Neural cell (in vitro differentiated cells): ENCODE measurements at regions not wholly inside any gene's neighbourhood (a gene's known extent, or its start where the extent isn't known, plus 50 kb on each side); places are given as distances from the start of the nearest gene placed in this dataset.

Experiments used
- EP300 ChIP-seq: fragments of 450-650 bp; conservative IDR thresholded peaks from 2 replicates; pipeline ENCODE4 v1.6.1; 2014; ENCODE audit warnings: antibody characterized with exemption, mild to moderate bottlenecking, moderate library complexity; ENCODE audit not compliant: poor library complexity, severe bottlenecking
- EZH2 ChIP-seq: fragments of 200-600, 300-800 bp; shearing (Covaris generic), sonication (generic); IDR thresholded peaks from 2 replicates; pipeline ENCODE4 v1.6.1; 2014; ENCODE audit warnings: antibody characterized with exemption, low read length, borderline replicate concordance, mild to moderate bottlenecking; ENCODE audit not compliant: insufficient read depth, poor library complexity, severe bottlenecking
- MXI1 ChIP-seq: fragments of 450-650 bp; conservative IDR thresholded peaks from 2 replicates; pipeline ENCODE4 v1.6.1; 2014; ENCODE audit warnings: antibody characterized with exemption, mild to moderate bottlenecking; ENCODE audit not compliant: poor library complexity, severe bottlenecking
- POLR2AphosphoS5 ChIP-seq: IDR thresholded peaks from 2 replicates; pipeline ENCODE4 v1.6.1; 2012
- RAD21 ChIP-seq: fragments of 450-650 bp; conservative IDR thresholded peaks from 2 replicates; pipeline ENCODE4 v1.6.1; 2014; ENCODE audit warnings: antibody characterized with exemption, mild to moderate bottlenecking, moderate library complexity
- SMC3 ChIP-seq: fragments of 450-650 bp; conservative IDR thresholded peaks from 2 replicates; pipeline ENCODE4 v1.6.1; 2014; ENCODE audit warnings: antibody characterized with exemption, mild to moderate bottlenecking, moderate library complexity; ENCODE audit not compliant: poor library complexity
- TAF1 ChIP-seq: IDR thresholded peaks from 2 replicates; pipeline ENCODE4 v1.6.1; 2012; ENCODE audit warnings: low read depth
- TF ChIP-seq, protein P1 (sequence below): fragments of 450-650 bp; IDR thresholded peaks from 2 replicates; pipeline ENCODE4 v1.5.1; 2014; ENCODE audit warnings: antibody characterized with exemption, mild to moderate bottlenecking, moderate library complexity; ENCODE audit not compliant: poor library complexity, severe bottlenecking
- TF ChIP-seq, protein P2 (sequence below): IDR thresholded peaks from 2 replicates; pipeline ENCODE4 v1.6.1; 2012; ENCODE audit warnings: borderline replicate concordance

DNA sequence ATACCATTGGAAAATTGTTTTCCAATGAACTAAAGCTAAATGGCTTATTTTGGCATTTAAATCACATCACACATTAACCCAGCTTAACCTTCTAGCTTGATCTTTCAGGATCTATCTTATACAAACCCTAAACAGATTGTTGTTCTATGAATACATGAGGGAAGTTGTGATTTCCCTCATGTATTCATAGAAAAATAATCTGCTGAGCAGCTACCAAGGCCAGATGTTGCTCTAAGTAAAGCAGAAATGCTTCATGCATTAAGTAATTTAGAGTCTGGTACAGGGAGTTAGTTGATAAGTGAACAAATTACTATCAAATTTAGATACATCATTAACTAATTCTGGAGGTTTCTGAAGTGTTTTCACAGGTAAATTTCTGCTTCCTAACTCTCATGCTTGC lies 204.6 kb upstream of the ANO3 start:
- no peak for TF ChIP-seq POLR2AphosphoS5
- no peak for TF ChIP-seq EZH2
- TF ChIP-seq, protein P1, sequence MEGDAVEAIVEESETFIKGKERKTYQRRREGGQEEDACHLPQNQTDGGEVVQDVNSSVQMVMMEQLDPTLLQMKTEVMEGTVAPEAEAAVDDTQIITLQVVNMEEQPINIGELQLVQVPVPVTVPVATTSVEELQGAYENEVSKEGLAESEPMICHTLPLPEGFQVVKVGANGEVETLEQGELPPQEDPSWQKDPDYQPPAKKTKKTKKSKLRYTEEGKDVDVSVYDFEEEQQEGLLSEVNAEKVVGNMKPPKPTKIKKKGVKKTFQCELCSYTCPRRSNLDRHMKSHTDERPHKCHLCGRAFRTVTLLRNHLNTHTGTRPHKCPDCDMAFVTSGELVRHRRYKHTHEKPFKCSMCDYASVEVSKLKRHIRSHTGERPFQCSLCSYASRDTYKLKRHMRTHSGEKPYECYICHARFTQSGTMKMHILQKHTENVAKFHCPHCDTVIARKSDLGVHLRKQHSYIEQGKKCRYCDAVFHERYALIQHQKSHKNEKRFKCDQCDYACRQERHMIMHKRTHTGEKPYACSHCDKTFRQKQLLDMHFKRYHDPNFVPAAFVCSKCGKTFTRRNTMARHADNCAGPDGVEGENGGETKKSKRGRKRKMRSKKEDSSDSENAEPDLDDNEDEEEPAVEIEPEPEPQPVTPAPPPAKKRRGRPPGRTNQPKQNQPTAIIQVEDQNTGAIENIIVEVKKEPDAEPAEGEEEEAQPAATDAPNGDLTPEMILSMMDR: no peak
- TF ChIP-seq, protein P2, sequence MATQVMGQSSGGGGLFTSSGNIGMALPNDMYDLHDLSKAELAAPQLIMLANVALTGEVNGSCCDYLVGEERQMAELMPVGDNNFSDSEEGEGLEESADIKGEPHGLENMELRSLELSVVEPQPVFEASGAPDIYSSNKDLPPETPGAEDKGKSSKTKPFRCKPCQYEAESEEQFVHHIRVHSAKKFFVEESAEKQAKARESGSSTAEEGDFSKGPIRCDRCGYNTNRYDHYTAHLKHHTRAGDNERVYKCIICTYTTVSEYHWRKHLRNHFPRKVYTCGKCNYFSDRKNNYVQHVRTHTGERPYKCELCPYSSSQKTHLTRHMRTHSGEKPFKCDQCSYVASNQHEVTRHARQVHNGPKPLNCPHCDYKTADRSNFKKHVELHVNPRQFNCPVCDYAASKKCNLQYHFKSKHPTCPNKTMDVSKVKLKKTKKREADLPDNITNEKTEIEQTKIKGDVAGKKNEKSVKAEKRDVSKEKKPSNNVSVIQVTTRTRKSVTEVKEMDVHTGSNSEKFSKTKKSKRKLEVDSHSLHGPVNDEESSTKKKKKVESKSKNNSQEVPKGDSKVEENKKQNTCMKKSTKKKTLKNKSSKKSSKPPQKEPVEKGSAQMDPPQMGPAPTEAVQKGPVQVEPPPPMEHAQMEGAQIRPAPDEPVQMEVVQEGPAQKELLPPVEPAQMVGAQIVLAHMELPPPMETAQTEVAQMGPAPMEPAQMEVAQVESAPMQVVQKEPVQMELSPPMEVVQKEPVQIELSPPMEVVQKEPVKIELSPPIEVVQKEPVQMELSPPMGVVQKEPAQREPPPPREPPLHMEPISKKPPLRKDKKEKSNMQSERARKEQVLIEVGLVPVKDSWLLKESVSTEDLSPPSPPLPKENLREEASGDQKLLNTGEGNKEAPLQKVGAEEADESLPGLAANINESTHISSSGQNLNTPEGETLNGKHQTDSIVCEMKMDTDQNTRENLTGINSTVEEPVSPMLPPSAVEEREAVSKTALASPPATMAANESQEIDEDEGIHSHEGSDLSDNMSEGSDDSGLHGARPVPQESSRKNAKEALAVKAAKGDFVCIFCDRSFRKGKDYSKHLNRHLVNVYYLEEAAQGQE: no peak
- TF ChIP-seq TAF1: no peak
- TF ChIP-seq EP300: no peak
- TF ChIP-seq SMC3: no peak
- no peak for TF ChIP-seq RAD21
- TF ChIP-seq MXI1: no peak
